H1 (cell line): ENCODE measurements at regions not wholly inside any gene's neighbourhood (a gene's known extent, or its start where the extent isn't known, plus 50 kb on each side); places are given as distances from the start of the nearest gene placed in this dataset.

Source experiments
- CTCF ChIA-PET: fragments of 300-600 bp; sonication (Branson Sonifier 250); formaldehyde crosslinking; loops from one replicate; lab custom pipeline; 2021; ENCODE audit not compliant: partially characterized antibody; lab: Charles Lee
- POLR2A ChIA-PET: fragments of 300-600 bp; sonication (Branson Sonifier 250); formaldehyde crosslinking; loops from one replicate; lab custom pipeline; 2021; ENCODE audit warnings: inconsistent platforms; ENCODE audit not compliant: partially characterized antibody; lab: Charles Lee
- DNase-seq, 2 experiments: peaks; one replicate each; pipeline versions ENCODE4 v3.0.0 to v3.0.0-alpha.2; 2010 to 2022; ENCODE audit warnings: low spot score in 2 of 2, low read depth in 1 of 2, mixed read lengths in 1 of 2
- FAIRE-seq: peaks from 2 replicates; lab custom pipeline; 2011; peaks lifted over from hg19 to GRCh38; lab: Jason Lieb, UNC
- H2AFZ ChIP-seq: 2 replicates; pipeline ENCODE4 v1.8.1; 2012; ENCODE audit warnings: low read length, inconsistent platforms
- H2AK5ac ChIP-seq: 2 replicates; pipeline ENCODE4 v1.6.1; 2013; ENCODE audit warnings: low read depth, low read length
- H2BK120ac ChIP-seq: replicated peaks from 2 replicates; pipeline ENCODE3; 2013; ENCODE audit warnings: low read depth, low read length, inconsistent platforms
- H2BK12ac ChIP-seq: 2 replicates; pipeline ENCODE4 v1.6.1; 2013; ENCODE audit warnings: low read depth, low read length
- H2BK15ac ChIP-seq: 2 replicates; pipeline ENCODE4 v1.6.1; 2013; ENCODE audit warnings: low read length
- H2BK20ac ChIP-seq: 2 replicates; pipeline ENCODE4 v1.6.1; 2013; ENCODE audit warnings: low read length
- H2BK5ac ChIP-seq: 2 replicates; pipeline ENCODE4 v1.6.1; 2013; ENCODE audit warnings: low read depth, low read length
- H3K14ac ChIP-seq: 2 replicates; pipeline ENCODE4 v1.6.1; 2013; ENCODE audit warnings: inconsistent platforms; ENCODE audit not compliant: insufficient read length
- H3K18ac ChIP-seq: 2 replicates; pipeline ENCODE4 v1.6.1; 2013; ENCODE audit warnings: low read length; ENCODE audit errors: extremely low read depth
- H3K23ac ChIP-seq: 2 replicates; pipeline ENCODE4 v1.6.1; 2013; ENCODE audit warnings: inconsistent platforms; ENCODE audit not compliant: insufficient read length
- H3K23me2 ChIP-seq: 2 replicates; pipeline ENCODE4 v1.6.1; 2013; ENCODE audit warnings: low read depth, low read length
- H3K27ac ChIP-seq: 2 replicates; pipeline ENCODE4 v1.6.1; 2011; ENCODE audit warnings: low read depth, low read length, inconsistent platforms
- H3K27me3 ChIP-seq, 4 experiments: replicated peaks in 1 of 4; 1 replicate in 1 of 4; 2 replicates in 3 of 4; pipeline versions ENCODE4 v1.6.1 to v1.8.1; 2011 to 2013; ENCODE audit warnings: low read length in 3 of 4, mild to moderate bottlenecking in 3 of 4, inconsistent platforms in 2 of 4, mixed read lengths in 2 of 4, moderate library complexity in 1 of 4; ENCODE audit not compliant: control insufficient read depth in 3 of 4, insufficient read depth in 3 of 4; ENCODE audit errors: extremely low read depth in 1 of 4
- H3K36me3 ChIP-seq, 4 experiments: 2 replicates each; pipeline versions ENCODE4 v1.6.1 to v1.8.1; 2011 to 2013; ENCODE audit warnings: mild to moderate bottlenecking in 4 of 4, low read length in 3 of 4, moderate library complexity in 2 of 4, control low read depth in 1 of 4, inconsistent platforms in 1 of 4; ENCODE audit not compliant: insufficient read depth in 4 of 4, control insufficient read depth in 2 of 4
- H3K4ac ChIP-seq: replicated peaks from 2 replicates; pipeline ENCODE3; 2013; ENCODE audit warnings: low read length, low read depth, mixed read lengths, inconsistent platforms; ENCODE audit not compliant: insufficient read length
- H3K4me1 ChIP-seq, 4 experiments: replicated peaks in 1 of 4; 1 replicate in 1 of 4; 2 replicates in 3 of 4; pipeline versions ENCODE4 v1.6.1 to v1.8.1; 2011 to 2013; ENCODE audit warnings: low read length in 3 of 4, inconsistent platforms in 2 of 4, mixed read lengths in 1 of 4; ENCODE audit not compliant: insufficient read depth in 4 of 4, control insufficient read depth in 3 of 4
- H3K4me2 ChIP-seq, 2 experiments: 2 replicates each; pipeline versions ENCODE4 v1.6.1 to v1.8.1; 2011 to 2013; ENCODE audit warnings: low read depth in 2 of 2, low read length in 2 of 2, control low read depth in 1 of 2, inconsistent platforms in 1 of 2, mild to moderate bottlenecking in 1 of 2; ENCODE audit not compliant: insufficient read depth in 1 of 2
- H3K4me3 ChIP-seq, 4 experiments: fragments of 200-600, 300-600 bp in 1 of 4; sonication (generic), shearing (Covaris generic), sonication (Bioruptor Twin) in 1 of 4; 2 replicates each; pipeline versions ENCODE4 v1.5.1 to v1.8.1; 2011 to 2016; ENCODE audit warnings: low read length in 4 of 4, low read depth in 3 of 4, control low read depth in 2 of 4, inconsistent platforms in 2 of 4, mild to moderate bottlenecking in 2 of 4, mixed read lengths in 1 of 4, moderate library complexity in 1 of 4; ENCODE audit not compliant: insufficient read depth in 2 of 4; ENCODE audit errors: extremely low read depth in 1 of 4
- H3K56ac ChIP-seq: replicated peaks from 2 replicates; pipeline ENCODE3; 2013; ENCODE audit warnings: low read depth, mild to moderate bottlenecking, mixed read lengths, low read length, inconsistent platforms; ENCODE audit not compliant: insufficient read length
- H3K79me1 ChIP-seq: 2 replicates; pipeline ENCODE4 v1.6.1; 2013; ENCODE audit warnings: low read depth, low read length, control low read depth
- H3K79me2 ChIP-seq, 2 experiments: 2 replicates each; pipeline versions ENCODE4 v1.6.1 to v1.8.1; 2012 to 2013; ENCODE audit warnings: low read length in 2 of 2, mild to moderate bottlenecking in 2 of 2, inconsistent platforms in 1 of 2; ENCODE audit not compliant: insufficient read depth in 2 of 2, control insufficient read depth in 1 of 2
- H3K9ac ChIP-seq, 4 experiments: replicated peaks in 1 of 4; 1 replicate in 1 of 4; 2 replicates in 3 of 4; pipeline versions ENCODE4 v1.6.1 to v1.8.1; 2011 to 2013; ENCODE audit warnings: low read depth in 3 of 4, low read length in 3 of 4, control low read depth in 2 of 4, mild to moderate bottlenecking in 2 of 4, moderate library complexity in 2 of 4, inconsistent platforms in 1 of 4; ENCODE audit errors: extremely low read depth in 1 of 4
- H3K9me3 ChIP-seq, 2 experiments: 2 replicates each; pipeline versions ENCODE4 v1.6.1 to v1.8.1; 2012 to 2013; ENCODE audit warnings: mild to moderate bottlenecking in 2 of 2, moderate library complexity in 2 of 2, control low read depth in 1 of 2, inconsistent platforms in 1 of 2, low read depth in 1 of 2, low read length in 1 of 2, mixed read lengths in 1 of 2; ENCODE audit not compliant: insufficient read depth in 2 of 2
- H4K20me1 ChIP-seq, 2 experiments: replicated peaks in 1 of 2; 2 replicates each; pipeline versions ENCODE3 to v1.8.1; 2011 to 2013; ENCODE audit warnings: inconsistent platforms in 2 of 2, low read length in 2 of 2, mild to moderate bottlenecking in 1 of 2; ENCODE audit not compliant: insufficient read depth in 2 of 2, control insufficient read depth in 1 of 2
- H4K5ac ChIP-seq: 2 replicates; pipeline ENCODE4 v1.6.1; 2013; ENCODE audit warnings: low read length, low read depth, mixed read lengths, inconsistent platforms; ENCODE audit not compliant: insufficient read length
- H4K8ac ChIP-seq: 2 replicates; pipeline ENCODE4 v1.8.0; 2013; ENCODE audit warnings: mild to moderate bottlenecking, moderate library complexity, low read length, inconsistent platforms; ENCODE audit not compliant: insufficient read depth; ENCODE audit errors: extremely low read depth
- H4K91ac ChIP-seq: replicated peaks from 2 replicates; pipeline ENCODE3; 2013; ENCODE audit warnings: low read length, mixed read lengths, inconsistent platforms; ENCODE audit not compliant: insufficient read length
- JUN ChIP-seq: IDR thresholded peaks from 2 replicates; pipeline ENCODE4 v1.6.1; 2011; ENCODE audit warnings: low read depth, mild to moderate bottlenecking, improper control_type of control experiment, low read length
- KDM4A ChIP-seq: IDR thresholded peaks from one replicate; pipeline ENCODE4 v1.7.1; 2012; ENCODE audit warnings: low read depth, mild to moderate bottlenecking, moderate library complexity, low read length, inconsistent platforms; ENCODE audit not compliant: severe bottlenecking
- NANOG ChIP-seq: IDR thresholded peaks from 2 replicates; pipeline ENCODE4 v1.6.1; 2011; ENCODE audit warnings: low read length, low read depth, mild to moderate bottlenecking, inconsistent platforms; ENCODE audit not compliant: insufficient read depth, poor library complexity, severe bottlenecking
- RXRA ChIP-seq: IDR thresholded peaks from 2 replicates; pipeline ENCODE4 v1.6.1; 2011; ENCODE audit warnings: low read depth, mild to moderate bottlenecking, low read length, moderate library complexity; ENCODE audit not compliant: insufficient read depth
- SP4 ChIP-seq: IDR thresholded peaks from 2 replicates; pipeline ENCODE4 v1.6.1; 2012; ENCODE audit warnings: low read length, inconsistent platforms
- TBP ChIP-seq: IDR thresholded peaks from 2 replicates; pipeline ENCODE4 v1.6.1; 2011; ENCODE audit warnings: low read depth, low read length, improper control_type of control experiment
- TEAD4 ChIP-seq: IDR thresholded peaks from 2 replicates; pipeline ENCODE4 v1.6.1; 2012; ENCODE audit warnings: low read depth, low read length, inconsistent platforms, mixed read lengths
- TF ChIP-seq, protein P1 (sequence below): IDR thresholded peaks from 2 replicates; pipeline ENCODE4 v1.6.1; 2012; ENCODE audit warnings: inconsistent platforms

DNA sequence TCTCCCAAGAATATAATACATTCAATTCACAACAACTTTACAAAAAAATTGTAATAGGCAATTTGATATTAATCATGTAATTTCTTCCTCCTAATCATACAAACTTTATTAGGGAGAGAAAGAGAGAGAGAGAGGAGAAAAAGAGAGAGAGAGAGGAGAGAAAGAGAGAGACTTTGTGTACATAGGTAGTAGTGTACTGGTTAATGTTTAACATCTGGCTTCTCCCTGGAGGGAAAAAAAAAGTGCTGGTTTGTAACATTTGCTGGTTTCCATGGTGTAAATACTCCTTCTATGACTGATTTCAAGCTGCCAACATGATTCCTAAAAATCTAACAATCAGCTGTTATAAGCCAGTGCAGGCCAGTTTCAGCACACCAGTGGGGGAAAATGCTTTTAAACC, 98.0 kb upstream of the ARHGEF26 start:
- H2BK5ac ChIP-seq, result no peak overlapping the region
- no peak overlapping the region for H3K9ac ChIP-seq
- H3K14ac ChIP-seq, result no peak overlapping the region
- no peak overlapping the region for H3K27ac ChIP-seq
- no peak overlapping the region for H2BK120ac ChIP-seq
- H2AFZ ChIP-seq, result no peak overlapping the region
- TF ChIP-seq, protein P1, sequence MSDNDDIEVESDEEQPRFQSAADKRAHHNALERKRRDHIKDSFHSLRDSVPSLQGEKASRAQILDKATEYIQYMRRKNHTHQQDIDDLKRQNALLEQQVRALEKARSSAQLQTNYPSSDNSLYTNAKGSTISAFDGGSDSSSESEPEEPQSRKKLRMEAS, result no peak
- TF ChIP-seq SP4, result no peak
- TF ChIP-seq RXRA, result no peak
- no peak for TF ChIP-seq TBP
- TF ChIP-seq KDM4A, result no peak
- TF ChIP-seq TEAD4, result no peak
- no peak for TF ChIP-seq NANOG
- no peak for TF ChIP-seq JUN
- H3K9me3 ChIP-seq, result no peaks in the 10 kb centered on the region
- H3K27me3 ChIP-seq, result no peaks in the 10 kb centered on the region
- H2AK5ac ChIP-seq, result no peak overlapping the region
- H4K91ac ChIP-seq, result no peak overlapping the region
- no peaks in the 10 kb centered on the region for H3K23me2 ChIP-seq
- POLR2A ChIA-PET, result no interaction called here
- H3K79me1 ChIP-seq, result no peaks in the 10 kb centered on the region
- H4K20me1 ChIP-seq, result no peaks in the 10 kb centered on the region
- DNase-seq (no peak), FAIRE-seq (no peak)
- H3K4ac ChIP-seq, result no peak overlapping the region
- H4K8ac ChIP-seq, result no peak overlapping the region
- no peaks in the 10 kb centered on the region for H3K4me1 ChIP-seq
- H3K18ac ChIP-seq, result no peak overlapping the region
- no peak overlapping the region for H2BK20ac ChIP-seq
- CTCF ChIA-PET, result no interaction called here
- no peaks in the 10 kb centered on the region for H3K79me2 ChIP-seq
- H3K4me3 ChIP-seq, result no peak overlapping the region
- H3K56ac ChIP-seq, result no peak overlapping the region
- no peak overlapping the region for H3K4me2 ChIP-seq
- no peak overlapping the region for H4K5ac ChIP-seq
- H2BK15ac ChIP-seq, result no peak overlapping the region
- H3K36me3 ChIP-seq, result no peaks in the 10 kb centered on the region
- H3K23ac ChIP-seq, result no peak overlapping the region
- H2BK12ac ChIP-seq, result no peak overlapping the region
